Islet precursor cell (in vitro differentiated cells): ENCODE measurements at regions not wholly inside any gene's neighbourhood (a gene's known extent, or its start where the extent isn't known, plus 50 kb on each side); places are given as distances from the start of the nearest gene placed in this dataset.
"Not testable (repeated sequence)": the region's sequence is repeated elsewhere in the genome, so short reads cannot be mapped to it uniquely, and the experiment has no call there.

Experiments
- DNase-seq: peaks from one replicate; pipeline ENCODE4 v3.0.0-alpha.2; 2018

DNA sequence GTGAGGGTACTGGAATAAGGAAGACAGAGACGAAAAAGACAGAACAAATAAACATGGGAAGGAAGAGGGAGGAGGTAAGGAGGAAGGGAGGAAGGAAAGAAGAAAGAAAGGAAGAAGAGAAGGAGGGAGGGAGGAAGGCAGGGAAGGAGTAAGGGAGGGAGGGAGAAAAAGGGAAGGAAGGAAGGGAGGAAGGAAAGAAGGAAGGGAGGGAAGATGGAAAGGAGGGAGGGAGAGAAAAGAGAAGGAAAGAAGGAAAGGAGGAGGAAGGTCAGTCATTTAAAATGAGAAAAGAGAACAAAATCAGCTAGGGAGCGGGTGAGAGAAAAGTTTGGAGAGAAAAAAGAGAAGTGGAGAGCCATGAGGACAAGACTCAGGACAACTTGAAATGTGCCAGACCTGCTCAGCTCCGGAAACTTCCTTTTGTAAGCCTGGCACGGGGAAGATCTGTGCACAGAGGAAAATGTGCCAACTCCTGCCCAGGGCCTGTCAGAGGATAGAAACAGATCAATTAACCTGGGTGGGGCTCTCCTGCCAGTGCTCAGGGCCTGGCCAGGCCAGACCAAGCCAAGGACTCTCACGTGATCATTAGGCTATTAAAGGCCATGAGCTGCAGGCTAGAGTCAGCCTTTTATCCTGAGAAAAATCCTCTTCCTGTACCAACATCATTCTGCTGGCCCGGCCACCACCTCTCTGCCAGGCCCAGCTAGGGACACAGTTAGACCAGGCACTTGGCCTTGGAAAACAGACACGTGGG is 50.1 kb upstream of the BCL6 start:
- DNase-seq, result no peak

DNA sequence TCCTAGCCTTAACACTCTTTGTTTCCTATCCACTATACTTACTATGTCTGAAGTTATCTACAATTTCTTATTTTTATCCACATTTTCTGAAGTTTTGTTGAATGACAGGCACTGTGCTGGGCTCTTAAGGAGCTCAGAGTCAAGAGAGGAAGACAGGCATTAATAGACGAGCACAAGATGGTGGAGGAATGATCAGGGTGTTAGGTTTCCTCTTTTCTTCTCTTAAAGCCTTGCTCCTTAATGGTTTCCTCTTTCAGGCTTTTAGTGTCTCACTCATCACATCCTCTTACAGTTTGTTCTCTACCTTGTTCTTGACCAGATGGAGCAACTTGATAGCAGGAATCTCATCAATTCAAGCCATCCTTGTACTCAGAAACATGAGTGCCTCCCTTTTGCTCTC is 52.9 kb upstream of the BCL6 start:
- DNase-seq, result no peak

DNA sequence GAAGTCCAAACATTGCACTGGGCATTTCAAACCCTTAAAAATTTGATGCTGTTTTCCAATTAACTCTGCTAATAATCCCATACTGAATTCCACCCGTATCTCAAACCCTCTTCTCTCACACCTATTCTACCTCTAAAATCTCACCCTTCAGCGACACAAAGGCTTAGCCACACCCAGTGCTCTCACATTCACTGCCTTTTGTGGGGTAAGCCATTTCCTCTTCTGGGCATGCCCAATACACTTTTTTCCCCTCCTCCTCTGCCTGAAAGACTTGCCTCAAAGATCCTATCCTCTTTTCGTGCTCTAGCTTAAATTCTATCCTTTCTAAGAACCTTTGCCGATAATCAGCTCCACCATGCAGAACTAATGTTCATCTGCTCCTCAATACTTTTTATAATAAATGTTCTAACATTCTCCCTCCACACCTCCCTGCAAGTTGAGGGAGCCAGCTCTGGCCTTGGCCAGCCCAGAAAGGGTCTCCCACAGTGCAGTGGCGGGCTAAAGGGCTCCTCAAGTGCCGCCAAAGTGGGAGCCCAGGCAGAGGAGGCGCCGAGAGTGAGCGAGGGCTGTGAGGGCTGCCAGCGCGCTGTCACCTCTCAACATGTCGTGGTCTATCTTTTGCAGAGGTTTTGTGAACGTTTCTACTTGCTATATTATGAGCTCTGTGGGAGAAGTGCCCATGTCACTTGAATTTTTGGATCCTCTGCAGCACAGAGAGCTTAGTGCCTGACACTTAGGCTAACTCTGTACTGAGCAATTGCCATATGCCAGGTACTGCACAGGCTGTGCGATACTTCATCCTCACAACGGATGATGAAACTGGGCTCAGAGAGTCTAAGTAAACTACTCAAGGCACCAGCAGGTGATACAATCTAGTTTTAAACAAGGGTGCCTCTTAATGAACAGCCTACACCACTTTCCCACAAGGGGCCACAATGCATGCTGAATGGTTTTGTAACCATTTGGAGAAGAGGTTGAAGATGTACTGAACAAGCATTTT is 53.6 kb upstream of the BCL6 start:
- no peak for DNase-seq

DNA sequence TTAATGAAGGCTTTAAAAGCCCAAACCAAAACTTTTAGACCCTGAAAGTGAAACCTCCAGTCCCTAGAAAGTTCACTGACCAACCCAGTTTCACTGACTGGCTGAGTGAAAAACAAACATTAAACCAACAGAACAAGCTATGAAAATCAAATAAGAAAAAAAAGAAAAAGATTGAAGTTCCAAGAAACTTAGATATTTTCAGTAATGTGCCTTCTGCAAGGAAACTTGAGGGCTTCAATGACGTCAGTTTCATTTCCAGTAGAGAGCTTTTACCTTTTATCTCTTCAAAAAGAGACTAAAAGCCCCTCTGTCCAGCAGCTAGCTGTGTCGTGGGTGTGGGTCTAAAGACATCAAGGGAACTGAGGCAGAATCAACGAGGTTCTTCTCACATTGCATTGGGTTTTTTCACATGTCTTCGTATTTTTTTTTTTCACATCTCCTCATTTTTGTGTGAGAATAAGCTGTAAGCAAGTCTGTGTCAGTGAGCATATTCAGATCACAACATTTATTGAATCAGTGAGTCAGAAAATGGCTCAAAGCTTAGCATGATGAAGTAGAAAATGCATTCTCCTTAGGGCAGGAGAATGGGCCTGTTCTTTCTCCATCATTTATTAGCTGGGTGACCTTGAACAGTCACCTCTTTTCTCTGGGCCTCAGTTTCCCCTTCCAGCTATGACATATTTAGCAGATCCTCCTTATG is 54.8 kb upstream of the BCL6 start:
- DNase-seq, result no peak

DNA sequence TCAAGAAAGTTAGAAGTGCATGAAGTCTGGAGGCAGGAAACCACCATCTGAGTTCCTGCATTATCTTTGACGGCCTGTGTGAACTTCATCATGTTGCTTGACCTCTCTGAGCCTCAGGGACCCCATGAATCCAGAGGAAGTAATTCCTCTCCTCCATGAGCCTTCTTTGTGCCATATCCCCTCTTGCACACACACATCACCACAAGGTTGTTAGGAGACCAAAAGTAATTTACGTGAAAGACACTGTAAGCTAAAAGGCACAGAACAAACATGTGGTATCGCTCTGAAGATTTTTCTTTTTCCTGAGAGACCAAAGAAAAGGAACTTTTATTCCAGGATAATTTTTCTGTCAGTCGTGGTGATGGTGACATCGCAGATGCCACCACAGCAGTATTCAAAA is 55.9 kb upstream of the BCL6 start:
- no peak for DNase-seq

DNA sequence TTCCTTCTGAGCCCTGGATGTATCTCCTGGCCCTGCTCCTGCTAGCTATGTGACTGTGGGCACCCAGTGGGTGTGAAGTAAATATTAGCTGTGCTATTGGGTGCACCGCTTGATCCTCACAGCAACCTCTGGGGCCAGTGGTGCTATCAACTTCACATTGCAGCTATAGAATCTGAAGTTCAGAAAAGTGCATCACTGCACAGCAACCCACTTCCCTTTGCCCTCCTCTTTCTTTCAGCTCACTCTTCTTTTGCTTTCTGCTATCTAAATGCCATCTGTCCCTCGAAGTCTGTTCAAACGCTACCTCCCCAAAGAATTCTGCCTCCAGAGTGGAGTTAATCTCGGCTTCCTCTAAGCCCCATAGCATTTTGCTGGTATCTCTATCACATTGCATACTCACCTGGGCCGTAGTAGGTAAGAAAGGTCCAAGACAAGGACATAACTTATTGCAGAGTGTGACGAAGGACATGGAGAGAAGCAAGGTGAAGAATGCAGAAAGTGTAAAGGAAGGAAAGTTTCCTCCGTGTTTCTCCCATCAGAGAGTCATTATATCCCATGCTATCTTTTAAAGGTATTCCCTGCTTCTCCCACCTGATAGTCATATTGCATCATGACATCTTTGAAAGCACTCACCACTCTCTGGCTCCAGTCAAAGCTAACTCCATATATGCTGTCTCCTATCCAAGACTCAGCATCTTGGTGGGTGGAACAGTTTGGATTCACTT is 57.1 kb upstream of the BCL6 start:
- no peak for DNase-seq

DNA sequence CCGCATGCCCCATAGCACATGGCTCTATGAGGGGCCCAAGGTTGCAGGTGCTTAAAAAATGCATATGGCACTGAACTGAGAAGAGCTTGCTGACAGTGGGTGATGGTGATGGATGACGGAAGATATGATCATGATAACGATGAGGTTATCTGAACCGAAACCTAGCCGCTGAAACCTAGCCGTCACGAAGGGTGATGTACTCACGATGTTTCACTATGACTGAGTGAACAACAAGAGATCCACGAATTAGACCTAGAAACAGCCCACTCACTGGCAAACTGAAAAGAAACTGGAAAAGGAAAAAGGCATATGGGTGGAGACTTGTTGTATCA is 57.6 kb upstream of the BCL6 start:
- no peak for DNase-seq

DNA sequence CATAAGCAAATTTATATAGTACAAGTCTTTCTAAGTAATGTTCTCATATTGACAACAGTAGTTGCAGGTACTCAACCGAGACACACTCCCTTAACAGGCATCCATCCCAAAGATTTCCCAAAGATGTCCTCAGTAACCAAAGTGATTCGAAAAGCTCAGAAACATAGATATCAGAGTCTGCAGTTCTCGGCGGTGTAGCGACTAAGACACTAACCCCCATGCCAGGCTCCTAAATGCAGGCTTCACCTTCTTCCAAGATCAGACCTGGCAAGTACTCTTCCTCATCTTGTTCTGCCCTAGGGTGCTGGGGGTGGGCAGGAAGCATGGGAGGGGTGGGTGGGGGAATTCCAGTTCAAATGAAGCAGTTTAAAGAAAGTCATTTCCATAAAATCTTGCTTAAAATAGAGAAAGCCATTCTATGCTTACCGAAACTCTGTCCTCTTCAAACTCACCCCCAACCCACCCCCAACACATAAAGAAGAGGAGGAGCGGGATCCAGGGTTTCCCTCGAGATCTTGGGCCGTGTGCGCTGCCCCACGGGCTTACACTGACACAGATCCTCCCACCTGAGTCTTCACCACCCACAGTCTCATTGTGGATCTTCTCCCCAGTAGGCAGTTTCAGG is 59.0 kb upstream of the BCL6 start:
- no peak for DNase-seq

DNA sequence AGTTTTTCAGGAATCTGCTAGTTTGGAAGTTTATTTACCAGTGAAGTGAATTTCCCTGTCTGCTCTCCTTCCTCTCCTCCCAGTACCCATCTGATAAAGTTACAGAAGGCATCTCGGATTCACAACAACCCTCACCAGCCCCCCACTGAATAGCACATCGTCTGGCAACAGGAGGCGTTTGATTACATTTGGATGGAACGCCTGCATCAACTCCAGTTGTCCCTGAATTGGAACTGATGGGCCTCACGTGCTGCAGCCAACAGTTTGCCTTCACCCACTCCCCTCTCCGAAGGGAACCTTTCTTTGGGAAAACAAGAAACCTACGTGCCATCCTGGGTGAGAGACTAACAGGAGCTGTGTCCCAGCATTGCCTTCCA is 59.5 kb upstream of the BCL6 start:
- no peak for DNase-seq

DNA sequence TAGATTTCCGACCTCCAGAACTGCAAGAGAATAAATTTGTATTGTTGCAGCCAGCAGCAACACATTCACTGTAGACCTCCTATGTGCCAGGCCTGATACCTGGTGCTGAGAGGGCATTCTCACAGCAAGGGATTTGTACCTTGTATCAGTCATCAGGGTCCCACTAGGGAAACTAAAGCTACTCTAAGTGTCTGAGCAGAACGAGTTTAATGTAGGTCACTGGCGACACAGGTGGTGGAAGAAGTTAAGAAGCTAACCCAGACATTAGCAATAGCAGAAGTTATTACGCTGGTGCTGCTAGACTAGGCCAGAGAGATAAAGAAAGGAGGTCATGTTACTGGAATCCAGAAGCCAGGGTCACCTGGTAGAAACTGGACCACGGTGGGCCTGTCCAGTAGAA is 60.5 kb upstream of the BCL6 start:
- DNase-seq, result no peak

DNA sequence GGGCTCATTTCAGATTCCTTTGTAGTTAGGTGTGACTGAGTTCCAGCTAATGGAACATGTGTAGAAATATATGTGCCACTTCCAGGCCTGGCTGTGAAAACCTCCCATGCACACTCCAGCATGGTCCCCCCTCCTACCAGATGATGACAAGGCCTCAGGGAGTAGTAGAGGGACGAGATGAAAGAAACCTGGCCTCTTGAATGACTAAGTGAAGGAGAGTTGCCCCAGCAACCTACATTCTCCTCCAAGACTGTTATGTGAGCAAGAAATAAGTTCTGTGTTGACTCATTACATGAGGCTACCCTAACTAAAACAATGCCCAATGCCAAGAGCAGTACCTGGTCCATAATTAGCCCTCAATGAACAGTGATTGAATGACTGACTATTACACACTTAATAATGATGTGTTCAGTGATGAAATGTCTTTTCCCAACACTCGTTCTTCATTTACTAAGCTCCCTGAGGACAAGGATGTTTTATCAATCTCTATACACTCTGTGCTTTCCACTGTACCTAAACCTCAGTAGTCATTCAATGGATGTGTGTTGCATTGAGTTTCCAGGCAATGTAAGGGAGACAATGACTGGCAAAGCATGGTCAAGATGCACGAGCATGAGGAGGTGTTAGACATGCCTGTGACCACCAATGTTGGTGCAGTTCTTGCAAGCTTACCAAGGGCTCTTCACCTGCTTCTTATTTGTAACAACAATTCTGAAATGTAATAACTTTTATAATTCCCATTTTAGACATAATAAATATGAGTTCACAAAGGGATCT is 62.0 kb upstream of the BCL6 start:
- DNase-seq, result no peak

DNA sequence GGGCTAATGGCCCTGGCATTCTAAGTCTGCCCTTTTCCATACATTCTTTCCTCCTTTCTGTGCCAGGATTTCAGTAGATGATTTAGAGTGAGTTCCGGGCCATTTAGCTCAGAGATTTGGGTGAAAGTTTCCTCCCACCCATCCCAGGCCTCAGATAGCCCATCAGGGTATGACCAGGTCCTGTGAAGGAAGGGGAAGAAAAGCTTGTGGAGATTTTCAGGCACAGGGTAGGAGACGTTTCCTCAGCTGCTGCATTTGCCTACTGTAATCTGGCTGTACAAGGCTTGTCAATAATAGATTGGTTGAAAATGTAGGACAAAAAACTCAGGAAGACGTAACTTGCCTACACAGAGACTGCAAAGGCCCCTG is 63.2 kb upstream of the BCL6 start:
- DNase-seq, result no peak

DNA sequence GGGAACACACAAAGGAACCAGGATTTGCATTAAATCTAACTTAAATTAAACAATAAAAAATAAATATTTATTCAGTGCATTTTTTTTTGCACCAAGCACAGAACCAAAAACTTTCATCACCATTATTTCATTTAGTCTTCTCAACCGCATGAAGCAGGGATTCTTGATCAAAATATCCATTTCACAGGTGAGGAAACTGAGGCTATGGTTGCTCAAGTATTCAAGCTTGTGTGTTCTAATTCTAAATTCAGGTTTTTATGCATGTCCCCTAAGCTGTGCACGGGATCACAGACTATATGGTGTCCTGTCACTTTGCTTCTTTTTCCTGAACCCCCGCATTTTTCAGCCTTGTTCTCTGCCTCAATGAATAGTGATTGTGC is 64.3 kb upstream of the BCL6 start:
- DNase-seq, result no peak

DNA sequence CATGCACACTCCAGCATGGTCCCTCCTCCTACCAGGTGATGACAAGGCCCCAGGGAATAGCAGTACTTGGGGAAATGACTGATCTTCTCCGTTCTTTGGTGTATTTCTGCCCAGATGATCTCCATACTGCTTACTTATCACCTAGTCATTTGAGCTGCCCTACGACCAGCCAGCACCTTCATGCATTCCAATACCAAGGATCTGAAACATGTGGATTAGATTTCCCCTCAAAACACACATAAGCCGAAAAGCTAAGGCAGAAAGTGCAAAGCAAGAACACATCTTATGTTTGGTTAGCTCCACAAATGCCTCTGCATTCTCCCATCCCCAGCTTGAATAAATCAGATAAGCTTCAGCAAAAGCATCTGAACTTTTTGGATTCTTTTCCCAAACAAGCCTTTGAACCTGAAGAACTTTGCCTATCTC is 64.8 kb upstream of the BCL6 start:
- no peak for DNase-seq

DNA sequence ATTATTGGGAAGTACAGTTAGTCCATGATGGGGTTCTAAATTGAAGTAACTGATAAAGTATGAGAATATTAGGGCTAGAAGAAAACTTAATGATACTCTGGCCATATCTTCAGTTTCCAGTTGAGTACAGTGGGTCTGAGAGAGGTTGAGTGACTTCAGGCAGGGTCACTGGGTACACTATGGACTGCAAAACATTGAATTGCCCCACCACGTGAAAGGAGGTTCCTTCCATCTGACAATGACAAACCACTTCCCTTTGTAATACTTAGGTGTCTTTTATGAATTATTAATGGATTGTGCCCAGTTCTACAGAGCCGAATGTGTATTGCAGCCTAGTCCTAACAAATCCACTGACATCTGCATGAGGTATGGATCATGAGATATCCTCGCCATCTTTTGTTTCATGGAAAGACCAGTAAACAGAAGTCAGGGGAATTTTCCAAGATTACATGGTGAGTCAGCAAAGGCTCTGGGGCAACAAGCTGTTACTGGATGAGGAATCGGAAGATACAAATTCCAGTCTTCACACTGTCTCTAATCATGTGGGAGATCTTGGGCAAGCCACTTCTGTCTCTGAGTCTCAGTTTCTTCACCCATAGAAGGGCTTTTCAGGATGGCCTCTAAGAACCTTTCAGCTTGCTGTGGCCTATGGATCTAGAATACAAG is 66.5 kb upstream of the BCL6 start:
- DNase-seq, result peak; percentile 67

DNA sequence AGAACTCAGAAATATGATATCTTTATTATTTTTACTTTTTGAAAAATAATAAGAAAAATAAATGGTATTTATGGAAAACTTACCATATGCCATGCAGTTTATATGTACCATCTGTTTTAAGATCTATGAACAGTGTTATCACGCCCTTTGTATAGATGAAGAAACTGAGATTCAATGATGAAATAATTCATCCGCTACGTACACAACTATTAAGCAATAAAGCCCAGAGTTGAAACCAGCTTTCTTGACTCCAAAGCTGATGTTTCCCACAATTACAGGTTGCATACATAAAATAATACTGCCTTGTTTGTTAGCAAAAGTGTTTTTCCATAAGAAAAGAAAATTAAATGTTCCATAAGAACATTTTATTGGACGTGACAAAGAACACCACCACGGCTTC is 67.2 kb upstream of the BCL6 start:
- no peak for DNase-seq

DNA sequence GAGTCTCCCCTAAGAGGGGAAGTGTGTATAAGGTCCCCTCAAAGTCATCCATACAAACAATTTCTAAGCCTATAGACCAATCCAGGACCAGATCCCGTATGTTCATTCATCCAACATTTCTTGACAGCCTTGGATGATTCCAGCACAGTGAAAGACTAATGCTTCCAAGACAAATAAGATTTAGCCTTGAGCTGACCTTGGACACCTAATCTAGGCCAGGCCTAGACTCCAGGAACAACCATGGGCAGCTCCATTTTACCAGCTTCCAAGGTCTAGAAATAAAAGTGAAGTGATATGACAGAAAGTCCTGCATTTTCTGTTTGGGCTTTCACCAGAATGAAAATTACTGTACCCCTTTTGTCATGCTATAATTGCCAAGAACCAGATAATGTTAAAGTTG is 67.9 kb upstream of the BCL6 start:
- DNase-seq, result no peak

DNA sequence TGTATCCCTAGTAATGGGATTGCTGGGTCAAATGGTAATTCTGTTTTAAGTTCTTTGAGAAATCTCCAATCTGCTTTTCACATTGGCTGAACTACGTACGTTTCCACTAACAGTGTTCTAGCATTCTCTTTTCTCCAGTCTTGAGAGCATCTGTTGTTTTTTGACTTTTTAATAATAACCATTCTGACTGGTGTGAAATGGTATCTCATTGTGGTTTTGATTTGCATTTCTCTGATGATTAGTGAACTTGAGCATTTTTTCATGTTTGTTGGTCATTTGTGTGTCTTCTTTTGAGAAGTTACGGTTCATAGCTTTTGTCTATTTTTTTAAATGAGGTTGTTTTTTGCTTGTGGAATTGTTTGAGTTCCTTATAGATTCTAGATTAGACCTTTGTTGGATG is 72.5 kb upstream of the BCL6 start:
- DNase-seq, result not testable (repeated sequence)

DNA sequence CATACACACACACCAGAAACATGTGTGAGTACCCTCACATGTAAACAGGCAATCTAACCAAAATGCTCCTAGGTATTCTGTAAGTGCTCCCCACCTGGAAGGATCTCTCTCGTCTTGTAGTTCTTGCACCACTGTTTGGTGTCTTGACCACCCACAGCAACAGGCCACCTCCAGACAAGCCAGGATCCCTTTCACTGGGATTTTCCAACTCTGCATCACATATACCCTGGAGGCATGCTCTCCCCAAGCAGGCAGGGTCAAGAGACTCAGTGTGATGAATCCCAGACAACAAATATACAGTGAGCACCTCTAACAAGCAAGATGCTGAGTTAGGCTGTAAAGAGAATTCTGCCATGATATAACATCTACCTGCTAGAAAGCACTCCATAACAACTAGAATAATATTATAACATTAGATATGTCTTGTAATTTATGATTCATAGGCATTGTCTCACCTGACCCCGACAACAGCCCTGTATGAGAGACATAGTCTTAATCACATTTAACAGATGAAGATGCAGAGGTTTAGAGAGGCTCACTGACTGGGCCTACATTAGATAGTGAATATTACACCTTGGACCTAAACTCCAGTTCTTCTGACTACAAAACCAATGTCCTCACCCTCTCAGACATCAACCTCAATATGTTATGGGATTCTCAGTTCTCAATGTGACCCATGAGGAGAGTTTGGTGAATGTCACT is 76.5 kb upstream of the BCL6 start:
- peak; percentile 84 for DNase-seq

DNA sequence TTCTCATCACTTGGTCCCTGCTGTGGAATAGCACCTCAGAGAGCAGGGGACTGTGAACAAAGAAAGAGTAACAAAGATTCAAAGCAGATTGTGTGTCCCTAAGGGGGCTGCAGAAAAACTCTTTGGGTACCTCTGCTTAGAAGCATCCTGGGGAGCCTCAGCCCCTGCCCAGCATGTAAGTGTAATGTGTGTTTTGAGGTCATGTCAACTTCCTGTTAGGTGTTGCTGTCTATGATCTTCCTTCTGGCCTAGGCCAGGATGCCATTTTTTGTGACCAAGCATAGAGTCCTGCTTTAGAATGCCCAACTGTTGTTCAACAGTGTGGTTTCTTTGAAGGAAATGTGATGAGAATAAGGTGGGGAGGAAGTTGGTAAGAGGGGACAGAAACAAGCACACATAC is 77.1 kb upstream of the BCL6 start:
- no peak for DNase-seq

DNA sequence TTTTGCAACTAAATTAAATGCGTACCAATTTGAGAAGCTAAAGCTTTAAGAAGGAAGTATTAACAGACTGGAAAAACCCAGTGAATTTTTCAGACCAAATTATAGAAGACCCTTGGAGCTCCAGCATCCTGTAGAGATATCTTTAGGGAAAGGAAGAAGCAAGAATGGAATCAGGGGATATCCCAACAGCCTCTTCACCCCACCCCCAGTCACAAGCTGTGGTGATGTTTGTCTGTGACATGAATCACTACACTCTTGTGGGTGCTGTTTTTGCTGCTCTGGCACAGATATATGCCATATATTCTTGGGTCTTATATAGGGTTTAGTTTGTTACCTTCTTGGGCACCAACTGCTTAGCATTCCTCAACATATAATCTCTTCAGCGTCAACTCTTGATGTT is 78.5 kb upstream of the BCL6 start:
- DNase-seq, result no peak
